GM12864 (cell line): ENCODE measurements at regions not wholly inside any gene's neighbourhood (a gene's known extent, or its start where the extent isn't known, plus 50 kb on each side); places are given as distances from the start of the nearest gene placed in this dataset.

Experiments used
- DNase-seq: peaks from one replicate; pipeline ENCODE4 v3.0.0-alpha.2; 2011; ENCODE audit warnings: low read depth
- H3K4me3 ChIP-seq: 2 replicates; pipeline ENCODE4 v1.5.1; 2011; ENCODE audit warnings: mild to moderate bottlenecking, low read depth, low read length, control low read depth
- CTCF ChIP-seq: IDR thresholded peaks from 2 replicates; pipeline ENCODE4 v1.5.1; 2011; ENCODE audit warnings: low read depth, mild to moderate bottlenecking, moderate library complexity, low read length, control low read depth, inconsistent platforms; ENCODE audit errors: missing control alignments

GRCh38 chr2:23121968-23122648 lies 262.9 kb upstream of the KLHL29 start:
- H3K4me3 ChIP-seq: no peak overlapping the region
- DNase-seq: no peak
- no peak for TF ChIP-seq CTCF

GRCh38 chr2:23122681-23123215 lies 262.2 kb upstream of the KLHL29 start:
- no peak for TF ChIP-seq CTCF
- no peak overlapping the region for H3K4me3 ChIP-seq
- no peak for DNase-seq

GRCh38 chr2:23123686-23124085 lies 261.3 kb upstream of the KLHL29 start:
- no peak for TF ChIP-seq CTCF
- no peak for DNase-seq
- H3K4me3 ChIP-seq: no peak overlapping the region

GRCh38 chr2:23124214-23124750 lies 260.7 kb upstream of the KLHL29 start:
- no peak for TF ChIP-seq CTCF
- DNase-seq: no peak

GRCh38 chr2:23127465-23127864 lies 257.5 kb upstream of the KLHL29 start:
- DNase-seq: no peak
- TF ChIP-seq CTCF: no peak
- no peak overlapping the region for H3K4me3 ChIP-seq

More at GRCh38 chr2:23124214-23124750, 260.7 kb upstream of the KLHL29 start:
- H3K4me3 ChIP-seq: no peak overlapping the region

GRCh38 chr2:23128684-23129292 lies 256.2 kb upstream of the KLHL29 start:
- no peak for TF ChIP-seq CTCF
- H3K4me3 ChIP-seq: no peak overlapping the region
- DNase-seq: no peak

GRCh38 chr2:23131066-23131575 lies 253.9 kb upstream of the KLHL29 start:
- no peak for DNase-seq
- TF ChIP-seq CTCF: no peak

More at GRCh38 chr2:23131066-23131575, 253.9 kb upstream of the KLHL29 start:
- H3K4me3 ChIP-seq: no peak overlapping the region
